ENCODE measurements at regions not wholly inside any gene's neighbourhood (a gene's known extent, or its start where the extent isn't known, plus 50 kb on each side); places are given as distances from the start of the nearest gene placed in this dataset.
A peak's percentile ranks its signal among the peaks of the same experiment; 100 is the strongest.
"Not testable (repeated sequence)": the region's sequence is repeated elsewhere in the genome, so short reads cannot be mapped to it uniquely, and the experiment has no call there.

DNA sequence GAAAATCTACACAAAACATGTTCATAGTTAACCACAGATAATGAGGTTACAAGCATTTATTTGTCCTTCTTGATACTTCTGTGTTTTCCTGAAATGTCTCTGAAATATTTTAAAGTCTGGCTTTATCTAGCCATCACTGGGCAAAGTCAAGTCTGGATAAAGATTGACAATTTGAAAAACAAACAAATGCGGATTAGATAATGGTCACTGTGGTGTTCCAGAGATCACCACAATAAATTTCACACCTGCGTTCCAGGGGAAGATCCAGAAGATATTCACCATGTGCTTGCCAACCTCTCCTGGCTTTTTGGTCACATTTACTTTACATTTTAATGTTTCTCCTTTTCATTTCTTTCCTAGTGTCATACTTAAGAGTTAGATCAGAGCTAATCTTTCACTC, 109.7 kb upstream of the CCDC28A start:
- no peak for DNase-seq (ENCODE audit: low spot score)

DNA sequence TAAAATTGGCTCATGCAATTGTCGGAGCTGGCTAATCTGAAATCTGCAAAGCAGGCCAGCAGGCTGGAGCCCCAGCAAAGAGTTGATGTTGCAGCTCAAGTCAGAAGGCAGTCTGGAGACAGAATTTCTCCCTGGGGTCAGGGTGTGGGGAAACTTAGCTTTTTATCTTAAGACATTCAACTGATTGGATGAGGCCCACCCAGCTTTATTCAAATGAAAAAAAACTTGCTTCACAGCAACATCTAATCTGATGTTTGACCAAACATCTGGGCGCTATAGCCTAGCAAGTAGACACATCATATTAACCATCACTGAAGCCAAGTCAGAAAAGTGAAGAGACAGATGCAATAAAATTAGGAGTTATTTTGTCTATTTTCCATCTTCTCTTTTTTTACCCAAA, 108.8 kb upstream of the CCDC28A start:
- no peak for DNase-seq (ENCODE audit: low spot score)

DNA sequence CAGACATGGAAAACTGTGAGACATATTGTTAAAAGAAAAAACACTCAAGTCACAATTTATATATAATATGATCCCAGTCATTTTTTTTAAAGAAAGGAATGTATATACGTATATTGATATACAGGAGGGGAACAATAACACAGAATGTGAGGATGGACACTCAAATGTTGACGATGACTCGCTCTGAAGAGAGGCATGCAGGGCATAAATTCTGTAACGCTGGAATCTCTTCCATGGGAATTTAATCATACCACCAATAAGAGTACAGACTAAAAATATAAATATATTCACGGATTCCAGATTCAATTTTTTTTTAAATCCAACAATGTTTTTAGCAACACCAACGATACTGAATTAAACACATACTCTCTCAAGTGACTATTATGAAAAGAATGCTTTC, 106.9 kb upstream of the CCDC28A start:
- no peak for DNase-seq (ENCODE audit: low spot score)

DNA sequence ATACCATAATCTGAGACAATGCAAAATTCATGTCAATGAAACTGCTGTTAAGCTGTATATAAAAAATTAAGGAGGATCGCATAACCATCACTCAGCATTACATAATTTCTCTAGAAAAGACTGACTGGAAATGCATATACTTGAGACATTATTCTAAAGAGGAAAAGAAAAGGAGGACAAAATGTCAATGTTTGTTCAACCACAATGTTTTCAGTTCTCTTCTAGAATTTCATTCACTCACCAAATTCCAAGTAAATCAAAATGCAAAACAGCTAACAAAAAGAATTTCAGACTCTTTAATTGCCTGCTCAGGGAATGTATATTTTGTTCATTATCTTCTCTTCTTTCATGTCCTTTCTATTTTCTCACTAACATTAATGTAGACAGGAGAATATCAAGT, 106.2 kb upstream of the CCDC28A start:
- DNase-seq (ENCODE audit: low spot score): no peak

DNA sequence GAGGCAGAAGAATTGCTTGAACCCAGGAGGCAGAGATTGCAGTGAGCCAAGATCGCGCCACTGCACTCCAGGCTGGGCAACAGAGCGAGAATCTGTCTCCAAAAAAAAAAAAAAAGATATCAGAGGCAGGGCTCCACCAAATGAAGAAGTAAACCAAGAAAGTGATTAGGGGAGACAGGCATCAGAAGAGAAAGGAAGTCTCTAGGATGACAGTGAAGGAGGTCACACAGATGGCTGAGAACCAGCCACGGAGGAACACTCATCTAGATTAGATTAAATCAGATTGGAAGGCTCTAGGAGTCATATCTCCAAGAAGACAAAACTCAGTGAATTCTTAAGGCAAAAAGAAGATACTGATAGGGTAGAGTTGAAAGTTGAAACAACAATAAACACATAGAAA, 102.2 kb upstream of the CCDC28A start:
- no peak for DNase-seq (ENCODE audit: low spot score)

DNA sequence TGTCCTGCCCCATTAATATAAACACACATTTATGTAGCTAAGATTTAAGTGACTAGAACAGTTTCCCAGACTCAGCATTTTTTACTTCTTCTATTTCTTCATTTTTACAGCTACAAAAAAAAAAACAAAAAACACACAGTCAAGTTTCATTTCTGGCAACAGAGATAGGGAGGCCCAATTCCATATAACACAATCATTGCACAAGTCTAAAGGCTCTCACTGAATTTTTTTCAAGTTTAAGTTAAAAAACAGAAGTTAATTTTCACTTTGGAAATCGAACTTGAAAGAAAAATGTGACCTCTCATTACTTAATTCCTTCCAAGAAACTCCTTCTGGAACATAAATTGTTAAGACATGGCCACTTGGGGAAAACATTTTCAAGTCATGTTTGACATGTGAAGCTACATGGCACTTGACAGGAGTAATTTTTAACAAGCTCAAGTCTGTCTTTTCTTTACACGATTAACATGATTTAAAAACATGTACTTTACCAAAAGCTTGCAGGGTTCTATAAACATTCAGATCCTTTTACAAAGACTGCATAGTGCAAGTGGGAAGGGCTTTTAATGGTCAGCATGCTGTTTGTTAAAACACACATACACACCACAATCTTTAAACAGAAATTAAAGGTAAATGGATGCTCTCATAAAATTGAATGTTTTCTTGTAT, 100.1 kb upstream of the CCDC28A start:
- DNase-seq (ENCODE audit: low spot score): no peak

DNA sequence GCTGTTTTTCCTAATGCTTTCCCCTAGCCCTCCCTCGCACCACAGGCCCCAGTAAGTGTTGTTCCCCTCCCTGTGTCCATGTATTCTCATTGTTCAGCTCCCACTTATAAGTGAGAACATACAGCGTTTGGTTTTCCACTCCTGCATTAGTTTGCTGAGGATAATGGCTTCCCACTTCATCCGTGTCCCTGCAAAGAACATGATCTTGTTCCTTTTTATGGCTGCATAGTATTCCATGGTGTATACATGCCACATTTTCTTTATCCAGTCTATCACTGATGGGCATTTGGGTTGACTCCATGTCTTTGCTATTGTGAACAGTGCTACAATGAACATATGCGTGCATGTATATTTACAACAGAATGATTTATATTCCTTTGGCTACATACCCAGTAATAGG, 99.1 kb upstream of the CCDC28A start:
- not testable (repeated sequence) for DNase-seq (ENCODE audit: low spot score)

DNA sequence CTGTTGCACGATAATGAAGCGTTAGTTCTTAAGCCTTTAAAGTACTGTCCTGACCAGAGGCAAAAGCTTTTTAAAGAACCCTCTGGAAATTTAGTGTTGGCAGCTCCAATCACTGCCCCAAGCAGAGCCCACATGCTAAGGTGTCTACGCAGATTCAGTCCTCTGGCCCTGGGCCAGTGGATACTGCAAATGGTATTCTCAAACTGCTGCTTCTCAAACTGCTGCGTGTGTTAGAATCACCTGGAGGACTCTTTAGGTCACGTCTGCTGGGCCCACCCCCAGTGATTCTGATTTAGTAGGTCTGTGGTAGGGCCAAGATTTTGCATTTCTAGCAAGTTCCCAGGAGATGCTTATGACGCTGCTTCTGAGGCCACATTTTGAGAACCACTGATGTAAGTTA, 96.0 kb upstream of the CCDC28A start:
- no peak for DNase-seq (ENCODE audit: low spot score)

DNA sequence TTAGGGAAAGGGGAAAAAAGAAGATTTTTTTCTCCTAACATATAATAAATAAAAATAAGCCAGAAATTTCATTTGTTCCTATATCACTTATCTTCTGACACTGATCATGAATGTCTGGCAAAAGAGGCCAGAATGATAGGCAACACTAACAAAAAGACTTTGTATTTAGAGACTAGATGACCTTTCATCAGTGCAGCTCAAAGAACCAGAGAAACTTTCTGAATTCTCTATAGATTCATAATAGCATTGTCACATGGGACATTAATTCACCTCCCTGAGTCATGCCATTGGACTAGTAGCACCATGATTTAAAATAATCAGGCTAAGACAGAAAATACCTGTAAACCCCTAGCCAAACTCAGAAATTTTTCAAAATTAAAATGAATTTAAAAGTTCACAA, 95.4 kb upstream of the CCDC28A start:
- DNase-seq (ENCODE audit: low spot score): no peak

DNA sequence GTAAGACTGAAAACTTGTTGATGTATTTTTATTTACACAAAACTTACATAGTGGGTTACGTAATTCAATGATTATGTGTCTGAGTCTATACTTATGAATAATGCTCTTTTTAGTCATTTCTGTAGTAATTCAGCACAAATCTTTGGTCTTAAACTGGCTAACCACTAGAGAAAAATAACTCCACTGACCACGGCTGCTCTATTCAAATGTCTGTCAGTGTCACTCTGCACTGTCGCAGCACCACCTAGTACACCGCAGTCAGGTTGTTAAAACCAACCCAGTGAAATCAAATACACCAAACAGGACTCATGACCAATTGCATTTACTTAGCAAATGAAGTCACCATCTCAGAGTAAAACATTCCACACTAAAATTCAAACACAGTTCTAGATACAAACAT, 93.5 kb upstream of the CCDC28A start:
- no peak for DNase-seq (ENCODE audit: low spot score)

DNA sequence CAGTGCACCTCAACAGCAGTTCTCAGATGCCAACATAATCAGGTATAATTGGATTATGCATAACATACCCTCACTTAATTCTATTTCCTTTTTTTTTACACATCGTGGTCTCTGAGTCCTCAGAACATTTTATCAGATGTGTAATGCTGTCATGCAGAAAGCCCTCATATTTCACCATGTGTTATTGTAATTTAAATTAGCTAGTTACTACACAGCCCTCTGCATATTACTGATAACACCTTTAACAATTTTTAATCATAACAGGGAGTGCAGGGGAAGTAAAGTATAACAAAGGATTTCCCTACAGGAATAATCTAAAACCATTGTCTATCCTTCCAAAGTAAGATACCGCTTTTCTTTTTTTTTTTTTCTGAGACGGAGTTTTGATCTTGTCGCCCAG, 91.9 kb upstream of the CCDC28A start:
- no peak for DNase-seq (ENCODE audit: low spot score)

DNA sequence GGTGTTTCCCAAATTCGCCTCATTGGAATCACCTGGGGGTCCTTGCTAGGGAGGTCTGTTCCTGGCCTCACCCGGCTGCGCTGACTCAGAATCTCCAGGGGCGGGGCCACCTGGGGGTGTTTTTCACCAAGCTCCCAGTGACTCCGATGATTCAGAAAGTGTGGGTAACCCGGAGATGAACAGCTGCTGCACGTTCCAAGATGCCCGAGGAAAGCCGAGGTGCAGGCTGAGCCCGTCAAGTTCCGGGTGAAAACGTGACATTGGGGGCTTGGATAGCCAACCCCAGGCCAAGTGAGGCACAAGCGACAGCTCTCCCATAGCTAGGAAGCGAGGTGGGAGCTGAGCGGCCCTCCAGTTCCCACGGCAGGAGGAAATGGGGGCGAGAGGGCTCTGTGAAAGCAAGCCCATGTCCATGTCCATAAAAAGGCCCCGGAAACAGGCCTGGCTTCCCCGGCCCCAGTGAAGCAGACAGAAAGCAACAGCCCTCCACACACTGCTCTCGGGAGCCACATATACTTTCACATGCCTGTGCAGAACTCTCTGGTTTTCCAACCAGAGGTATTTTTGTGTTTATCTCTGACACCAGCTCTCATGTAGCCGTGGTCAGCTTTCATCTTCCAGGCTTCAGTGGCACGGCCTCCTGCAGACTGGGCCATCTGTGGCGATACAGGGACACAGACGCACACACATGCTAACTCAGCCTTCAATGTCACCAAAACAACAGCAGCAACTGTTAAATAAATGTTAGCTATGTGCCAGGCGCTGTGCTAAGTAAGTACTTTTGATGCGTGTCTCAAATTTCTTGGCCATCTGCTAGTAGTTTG, 90.7 kb upstream of the CCDC28A start:
- DNase-seq (ENCODE audit: low spot score): no peak

DNA sequence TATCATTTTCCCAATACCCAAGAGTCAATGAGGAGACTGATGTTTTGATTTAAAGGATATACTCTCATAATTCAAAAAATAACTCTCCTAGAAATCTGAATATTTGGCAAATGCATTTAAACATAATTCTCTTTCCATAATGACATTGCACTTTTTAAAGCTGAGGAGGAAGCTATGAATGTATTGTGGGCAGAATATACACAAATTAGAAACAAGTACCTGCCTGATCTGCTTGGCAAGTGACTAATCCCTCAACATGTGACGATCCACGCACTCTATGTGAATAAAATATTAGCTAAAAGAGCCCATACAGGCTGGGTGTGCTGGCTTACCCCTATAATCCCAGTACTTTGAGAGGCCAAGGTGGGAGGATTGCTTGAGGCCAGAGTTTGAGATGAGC, 88.3 kb upstream of the CCDC28A start:
- DNase-seq (ENCODE audit: low spot score): no peak

DNA sequence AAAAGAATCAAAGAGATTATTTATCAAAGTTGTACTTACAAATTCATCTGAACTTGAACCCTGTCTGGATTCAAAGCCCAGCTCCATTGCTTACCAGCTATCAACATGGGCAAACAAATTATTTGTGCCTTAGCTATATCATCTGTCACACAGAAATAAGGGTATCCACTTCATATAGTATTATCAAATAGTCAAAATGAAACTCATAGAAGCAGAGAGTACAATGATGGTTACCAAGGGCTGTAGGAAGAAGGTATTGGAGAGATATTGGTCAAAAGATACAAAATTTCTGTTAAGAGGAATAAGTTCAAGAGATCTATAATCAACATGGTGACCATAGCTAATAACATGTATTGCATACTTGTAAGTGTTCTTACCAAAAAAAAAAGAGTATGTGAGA, 87.8 kb upstream of the CCDC28A start:
- no peak for DNase-seq (ENCODE audit: low spot score)

DNA sequence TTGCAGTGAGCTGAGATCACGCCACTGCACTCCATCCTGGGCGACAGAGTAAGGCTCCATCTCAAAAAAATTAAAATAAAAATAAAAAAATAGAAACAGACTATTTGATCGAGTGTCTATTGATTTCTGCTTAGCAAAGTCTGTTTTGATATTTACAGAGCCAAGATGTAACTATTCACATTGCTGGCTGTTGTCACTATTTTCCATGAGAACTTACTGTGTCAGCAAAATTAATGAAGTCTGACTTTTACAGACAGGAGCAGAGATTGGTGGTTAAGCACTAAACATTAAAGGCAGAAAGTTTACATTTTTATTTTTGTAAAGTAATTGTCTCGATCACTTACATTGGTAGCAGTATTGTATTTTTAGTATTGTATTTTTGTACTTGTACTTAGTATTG, 85.0 kb upstream of the CCDC28A start:
- DNase-seq (ENCODE audit: low spot score): no peak

DNA sequence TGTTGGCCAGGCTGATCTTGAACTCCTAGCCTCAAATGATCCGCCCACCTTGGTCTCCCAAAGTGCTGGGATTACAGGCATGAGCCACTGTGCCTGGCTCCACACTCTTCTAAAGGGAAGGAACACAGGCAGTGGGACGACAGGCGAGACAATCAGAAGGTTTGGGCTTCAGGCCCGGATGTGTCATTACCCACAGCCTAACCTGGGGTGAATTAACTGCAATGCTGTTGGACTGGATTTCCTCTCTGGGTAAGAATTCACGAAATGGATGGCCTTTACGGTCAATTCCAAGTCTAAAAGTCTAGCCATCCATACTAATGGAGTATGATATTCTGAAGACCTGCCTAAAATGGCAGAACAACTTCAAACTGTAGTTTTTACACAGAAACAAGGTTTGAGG, 83.7 kb upstream of the CCDC28A start:
- no peak for DNase-seq (ENCODE audit: low spot score)

DNA sequence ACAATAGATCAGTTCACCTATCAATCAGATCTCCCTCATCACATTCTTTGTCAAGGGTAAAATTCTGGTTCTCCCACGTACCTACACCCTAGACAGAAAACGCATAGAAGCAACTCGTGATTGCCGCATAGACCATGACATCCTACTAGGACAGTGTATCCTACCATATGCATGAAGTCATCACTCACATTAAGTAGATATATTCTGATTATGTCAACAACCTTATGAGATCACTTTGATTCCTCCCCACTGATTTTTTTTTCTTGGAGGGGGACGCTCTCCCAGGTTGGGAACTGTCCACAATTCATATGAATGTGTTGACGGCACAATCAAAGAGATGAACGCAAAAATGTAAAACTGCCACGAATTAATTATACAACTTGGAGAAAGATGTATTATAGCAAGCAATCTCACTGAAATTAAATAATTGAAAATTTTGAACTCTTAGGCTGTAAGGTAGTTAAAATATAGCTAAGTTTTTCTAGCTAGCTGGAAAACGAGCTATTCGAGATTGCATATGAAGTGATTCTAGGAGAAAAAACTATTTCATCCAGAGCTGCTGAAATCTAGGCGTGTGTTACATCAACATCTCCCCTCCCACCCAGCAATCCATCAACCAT, 82.5 kb upstream of the CCDC28A start:
- DNase-seq (ENCODE audit: low spot score): no peak

DNA sequence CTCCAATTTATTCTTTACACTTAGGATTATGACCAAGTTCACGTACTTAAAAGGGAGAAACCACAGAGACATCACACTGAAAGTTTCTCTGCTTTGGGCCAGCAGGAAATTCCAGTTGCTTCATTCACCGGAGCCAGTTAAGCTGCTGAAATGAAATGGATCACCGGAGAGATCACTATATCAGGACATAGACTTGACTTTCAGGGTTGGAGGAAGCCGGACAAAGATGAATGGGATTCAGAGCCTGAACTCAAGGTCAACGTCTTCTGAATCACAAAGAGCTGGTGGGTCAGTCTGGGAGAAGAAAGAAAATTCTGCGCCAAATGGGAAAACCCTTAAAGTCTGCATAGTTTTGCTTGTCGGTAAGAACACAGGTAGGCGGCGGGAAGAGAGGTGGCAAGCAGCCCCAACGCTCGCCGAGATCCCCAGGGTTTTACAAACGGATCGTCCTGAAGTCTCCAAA, 81.9 kb upstream of the CCDC28A start:
- no peak for DNase-seq (ENCODE audit: low spot score)

DNA sequence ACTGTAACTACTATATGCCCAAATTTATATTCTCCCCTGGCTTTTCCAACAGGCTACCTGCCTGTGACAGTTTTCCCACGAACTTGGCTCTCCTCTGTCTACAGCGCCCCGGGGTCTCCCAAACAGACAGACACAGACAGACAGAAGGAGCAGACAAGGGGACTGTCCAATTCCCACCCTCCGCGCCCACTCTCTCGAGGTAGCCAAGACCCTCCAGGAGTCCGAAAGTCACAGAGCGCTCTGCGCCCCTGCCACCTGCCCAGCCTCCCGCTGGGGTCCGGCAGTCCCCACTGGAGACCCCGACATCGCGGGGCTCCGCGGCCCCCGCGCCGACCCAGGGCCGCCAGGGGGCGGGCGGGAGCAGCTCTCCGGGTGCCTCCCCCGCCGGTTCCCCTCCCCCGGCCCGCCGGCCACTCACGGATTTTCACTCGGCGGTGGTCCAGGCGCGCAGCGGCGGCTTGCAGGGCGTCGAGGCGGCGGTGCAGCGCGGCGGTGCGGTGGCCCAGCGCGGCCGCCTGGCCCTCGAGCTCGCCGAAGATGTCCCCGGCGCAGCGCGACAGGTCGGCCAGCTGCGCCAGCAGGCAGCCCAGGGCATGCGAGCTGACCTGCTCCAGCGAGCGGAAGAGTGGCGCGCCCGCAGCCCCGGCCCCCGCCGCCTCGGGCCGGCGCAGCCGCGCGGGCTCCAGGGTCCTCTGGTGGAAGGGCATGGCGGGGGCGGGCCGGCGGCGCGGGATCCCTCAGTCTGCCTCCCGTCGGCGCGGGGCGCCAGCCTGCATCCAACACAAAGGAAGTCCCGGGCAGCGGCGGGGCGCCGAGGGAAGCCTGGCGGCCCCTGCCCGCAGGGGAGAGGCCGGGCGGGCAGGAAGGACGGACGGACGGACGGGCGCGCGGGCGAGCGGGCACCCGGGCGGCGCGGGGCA, 81.3 kb upstream of the CCDC28A start:
- DNase-seq (ENCODE audit: low spot score): peak; percentile 51

DNA sequence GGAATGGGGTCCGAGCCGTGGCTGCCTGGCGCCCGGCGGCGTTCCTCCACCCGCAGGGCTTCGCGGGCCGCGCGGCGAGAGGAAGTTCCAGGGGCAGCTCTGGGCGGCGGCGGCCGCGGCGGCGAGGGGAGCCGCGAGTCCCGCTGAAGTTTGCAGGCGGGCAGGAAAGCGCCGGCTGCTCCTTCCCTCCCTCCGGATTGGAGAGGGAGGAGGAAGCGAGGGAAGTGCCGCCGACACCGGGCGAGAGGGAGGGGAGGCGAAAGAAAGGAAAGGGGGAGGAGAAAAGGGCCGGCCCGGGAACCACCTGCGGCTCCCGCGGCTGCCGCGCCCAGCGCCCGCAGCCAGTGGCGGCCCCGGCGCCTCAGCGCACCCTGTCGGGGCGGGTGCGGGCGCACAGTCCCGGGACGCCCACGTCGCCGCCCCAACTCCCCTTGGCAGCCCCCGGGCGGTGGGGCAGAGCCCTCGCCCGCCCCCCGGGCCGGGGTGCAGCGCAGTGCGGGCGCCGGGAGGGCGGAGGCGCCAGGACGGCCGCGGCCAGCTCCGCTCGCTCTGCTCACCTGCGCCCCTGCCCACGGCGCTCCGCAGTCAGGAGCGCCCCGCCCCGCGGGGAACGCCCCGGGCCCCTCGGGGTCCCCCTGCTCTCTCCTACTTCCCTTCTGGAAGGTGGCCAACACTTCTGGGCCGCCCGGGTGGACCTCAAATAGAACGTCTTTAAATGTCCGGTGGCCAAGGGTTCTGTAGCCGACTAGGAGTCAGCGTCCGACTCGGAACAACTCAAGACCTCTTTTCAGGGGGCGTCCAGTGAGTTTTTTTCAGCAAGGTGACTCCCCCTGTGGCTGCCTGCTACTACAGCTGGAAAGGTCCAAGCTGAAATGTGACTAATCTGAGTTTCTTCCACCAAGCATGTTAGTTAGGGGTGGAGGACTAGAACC, 80.3 kb upstream of the CCDC28A start:
- DNase-seq (ENCODE audit: low spot score): peak; percentile 48

DNA sequence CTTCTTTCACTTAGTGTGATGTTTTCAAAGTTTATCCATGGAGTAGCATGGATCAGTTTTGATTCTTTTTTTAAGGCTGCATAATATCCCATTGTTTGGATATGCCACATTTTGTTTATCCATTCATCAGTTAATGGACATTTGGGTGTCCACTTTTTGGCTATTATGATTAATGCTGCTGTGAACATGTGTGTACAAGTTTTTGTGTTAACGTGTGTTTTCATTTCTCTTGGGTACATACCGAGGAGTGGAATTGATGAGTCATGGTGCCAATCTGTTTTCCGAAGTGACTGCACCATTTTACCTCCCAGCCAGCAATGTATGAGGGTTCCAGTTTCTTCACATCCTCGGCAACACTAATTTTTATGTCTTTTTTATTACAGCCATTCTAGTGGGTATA, 78.4 kb upstream of the CCDC28A start:
- no peak for DNase-seq (ENCODE audit: low spot score)

Measured in Ammon's horn (tissue), 1 donor.